GM23248 (cell line): ENCODE measurements at regions not wholly inside any gene's neighbourhood (a gene's known extent, or its start where the extent isn't known, plus 50 kb on each side); places are given as distances from the start of the nearest gene placed in this dataset.

ENCODE experiments used
- EZH2 ChIP-seq: fragments of 200-600 bp; sonication (generic); IDR thresholded peaks from 2 replicates; pipeline ENCODE4 v1.6.1; 2018; ENCODE audit warnings: antibody characterized with exemption, mild to moderate bottlenecking; ENCODE audit not compliant: insufficient read depth, poor library complexity, severe bottlenecking
- EZH2phosphoT487 ChIP-seq: fragments of 200-600 bp; sonication (generic); IDR thresholded peaks from 2 replicates; pipeline ENCODE4 v1.6.1; 2018; ENCODE audit warnings: antibody characterized with exemption, moderate library complexity, mild to moderate bottlenecking, low read depth; ENCODE audit not compliant: insufficient read depth

- TF ChIP-seq EZH2 (no peak), EZH2phosphoT487 (no peak)
These were observed 55.7 kb upstream of the MGMT start for GRCh38 chr10:129411393-129411705.
